Upper lobe of right lung (tissue), 1 donor: ENCODE measurements at regions not wholly inside any gene's neighbourhood (a gene's known extent, or its start where the extent isn't known, plus 50 kb on each side); places are given as distances from the start of the nearest gene placed in this dataset.

Experiments
- ATAC-seq: fragments of 200-7000 bp; cut with Tn5 transposase; one replicate; pipeline ENCODE4 v1.9.1; 2020; ENCODE audit warnings: mild to moderate bottlenecking, moderate library complexity
- DNase-seq: peaks from one replicate; pipeline ENCODE4 v3.0.0-alpha.2; 2020
- H3K27ac ChIP-seq: fragments of 200-600 bp; one replicate; pipeline ENCODE4 v1.8.0; 2022
- H3K27me3 ChIP-seq: fragments of 200-600 bp; one replicate; pipeline ENCODE4 v1.8.0; 2022; ENCODE audit warnings: mild to moderate bottlenecking
- H3K36me3 ChIP-seq: fragments of 200-600 bp; one replicate; pipeline ENCODE4 v1.8.0; 2022
- H3K4me1 ChIP-seq: fragments of 200-600 bp; one replicate; pipeline ENCODE4 v1.8.0; 2022
- H3K4me3 ChIP-seq: fragments of 200-600 bp; one replicate; pipeline ENCODE4 v1.8.0; 2022; ENCODE audit warnings: mild to moderate bottlenecking
- H3K9me3 ChIP-seq: fragments of 200-600 bp; one replicate; pipeline ENCODE4 v1.8.0; 2022
- CTCF ChIP-seq: fragments of 200-600 bp; IDR thresholded peaks from one replicate; pipeline ENCODE4 v1.8.0; 2022; ENCODE audit warnings: antibody characterized with exemption
- intact Hi-C: fragments of 100-400 bp; cut with DNase I; formaldehyde crosslinking; loops from one replicate; pipeline ENCODE4 v1.11.0; 2022
- donor health status: DM: no; HTN: yes; CAD: no; lungs with severe emphysema.

- no peak for TF ChIP-seq CTCF
- Histone ChIP-seq H3K36me3 (no peaks in the 10 kb centered on the region), H3K4me1 (no peaks in the 10 kb centered on the region), H3K9me3 (no peaks in the 10 kb centered on the region), H3K4me3 (no peak overlapping the region), H3K27ac (no peak overlapping the region), H3K27me3 (no peaks in the 10 kb centered on the region)
- intact Hi-C loops, result no loop called here
- no peak for DNase-seq
- ATAC-seq, result no peak
Observed at GRCh38 chr5:17089001-17089400, 128.4 kb upstream of the BASP1 start.

GRCh38 chr5:17089690-17090089 is 127.7 kb upstream of the BASP1 start:
- Histone ChIP-seq H3K36me3 (no peaks in the 10 kb centered on the region), H3K27ac (no peak overlapping the region), H3K27me3 (no peaks in the 10 kb centered on the region), H3K4me1 (no peaks in the 10 kb centered on the region), H3K9me3 (no peaks in the 10 kb centered on the region), H3K4me3 (no peak overlapping the region)
- TF ChIP-seq CTCF, result no peak
- DNase-seq (no peak), ATAC-seq (no peak)
- intact Hi-C loops, result no loop called here

GRCh38 chr5:17090839-17091238 is 126.6 kb upstream of the BASP1 start:
- ATAC-seq, result no peak
- no peak for DNase-seq
- Histone ChIP-seq H3K27me3 (no peaks in the 10 kb centered on the region), H3K36me3 (no peaks in the 10 kb centered on the region), H3K27ac (no peak overlapping the region), H3K4me3 (no peak overlapping the region), H3K9me3 (no peaks in the 10 kb centered on the region), H3K4me1 (no peaks in the 10 kb centered on the region)
- TF ChIP-seq CTCF, result no peak
- intact Hi-C loops, result no loop called here

GRCh38 chr5:17094830-17095229 is 122.6 kb upstream of the BASP1 start:
- intact Hi-C loops, result no loop called here
- H3K27ac ChIP-seq, result no peak overlapping the region
- no peaks in the 10 kb centered on the region for H3K9me3 ChIP-seq
- no peaks in the 10 kb centered on the region for H3K27me3 ChIP-seq
- ATAC-seq (peak; percentile 70), DNase-seq (no peak)
- no peaks in the 10 kb centered on the region for H3K36me3 ChIP-seq
- no peak for TF ChIP-seq CTCF
- H3K4me3 ChIP-seq, result no peak overlapping the region
- H3K4me1 ChIP-seq, result no peaks in the 10 kb centered on the region

- Histone ChIP-seq H3K4me3 (no peak overlapping the region), H3K9me3 (no peaks in the 10 kb centered on the region), H3K27ac (no peak overlapping the region), H3K27me3 (no peaks in the 10 kb centered on the region), H3K4me1 (no peaks in the 10 kb centered on the region), H3K36me3 (no peaks in the 10 kb centered on the region)
- intact Hi-C loops, result no loop called here
- DNase-seq, result no peak
- no peak for TF ChIP-seq CTCF
- no peak for ATAC-seq
Observed at GRCh38 chr5:17096952-17097695, 120.3 kb upstream of the BASP1 start.

- no peak for DNase-seq
- ATAC-seq, result no peak
- Histone ChIP-seq H3K9me3 (no peaks in the 10 kb centered on the region), H3K4me1 (no peaks in the 10 kb centered on the region), H3K27me3 (no peaks in the 10 kb centered on the region), H3K36me3 (no peaks in the 10 kb centered on the region), H3K27ac (no peak overlapping the region), H3K4me3 (no peak overlapping the region)
- intact Hi-C loops, result no loop called here
- no peak for TF ChIP-seq CTCF
Observed at GRCh38 chr5:17099946-17100345, 117.5 kb upstream of the BASP1 start.
